ENCODE measurements at regions not wholly inside any gene's neighbourhood (a gene's known extent, or its start where the extent isn't known, plus 50 kb on each side); places are given as distances from the start of the nearest gene placed in this dataset.
"Not testable (repeated sequence)": the region's sequence is repeated elsewhere in the genome, so short reads cannot be mapped to it uniquely, and the experiment has no call there.

- TF ChIP-seq REST (IDR thresholded peaks at IDR 0.05): no peak
- no peak for TF ChIP-seq RAD21 (IDR thresholded peaks at IDR 0.05)
These were observed 92.0 kb downstream of the PLXNA1 start (continued) for GRCh38 chr3:127074900-127075360.

- not testable (repeated sequence) for DNase-seq (ENCODE audit: low spot score); H3K27ac ChIP-seq (ENCODE audit: low read depth in 1 of 2, low read length in 2 of 2); H3K4me1 ChIP-seq (ENCODE audit: control insufficient read depth in 4 of 4, insufficient read depth in 4 of 4, low read length in 3 of 4); H3K27me3 ChIP-seq (ENCODE audit: control insufficient read depth in 4 of 4, insufficient read depth in 4 of 4, low read length in 3 of 4); H3K36me3 ChIP-seq (ENCODE audit: control insufficient read depth in 4 of 4, insufficient read depth in 3 of 4, low read depth in 1 of 4, low read length in 3 of 4); H3K4me3 ChIP-seq (ENCODE audit: low read depth in 1 of 3, low read length in 3 of 3); H3K9ac ChIP-seq (ENCODE audit: low read depth in 1 of 2, low read length in 2 of 2); H3K9me3 ChIP-seq (ENCODE audit: control insufficient read depth in 4 of 4, low read length in 3 of 4)
- WGBS: 96% methylated on average over 34 of the region's 34 CpGs
These were observed 93.5 kb downstream of the PLXNA1 start for GRCh38 chr3:127076166-127076992.

GRCh38 chr3:127077068-127077467 lies 94.2 kb downstream of the PLXNA1 start:
- Histone ChIP-seq H3K4me1 (ENCODE audit: control insufficient read depth in 4 of 4, insufficient read depth in 4 of 4, low read length in 3 of 4) (no peaks in the 10 kb centered on the region), H3K9ac (ENCODE audit: low read depth in 1 of 2, low read length in 2 of 2) (no peak overlapping the region), H3K9me3 (ENCODE audit: control insufficient read depth in 4 of 4, low read length in 3 of 4) (no peaks in the 10 kb centered on the region), H3K4me3 (ENCODE audit: low read depth in 1 of 3, low read length in 3 of 3) (no peak overlapping the region), H3K27me3 (ENCODE audit: control insufficient read depth in 4 of 4, insufficient read depth in 4 of 4, low read length in 3 of 4) (no peaks in the 10 kb centered on the region), H3K27ac (ENCODE audit: low read depth in 1 of 2, low read length in 2 of 2) (no peak overlapping the region), H3K36me3 (ENCODE audit: control insufficient read depth in 4 of 4, insufficient read depth in 3 of 4, low read depth in 1 of 4, low read length in 3 of 4) (no peaks in the 10 kb centered on the region)
- DNase-seq (ENCODE audit: low spot score): no peak
- no peak for TF ChIP-seq NR2F2 (IDR thresholded peaks at IDR 0.05)
- no peak for TF ChIP-seq SP1 (IDR thresholded peaks at IDR 0.05)
- no peak for TF ChIP-seq JUND (IDR thresholded peaks at IDR 0.05)
- TF ChIP-seq FOXA1 (IDR thresholded peaks at IDR 0.05): no peak
- TF ChIP-seq RAD21 (IDR thresholded peaks at IDR 0.05): no peak
- TF ChIP-seq EGR1 (IDR thresholded peaks at IDR 0.05; ENCODE audit: low read depth in 2 of 2): no peak
- no peak for TF ChIP-seq YY1 (IDR thresholded peaks at IDR 0.05)
- WGBS: 97% methylated on average over 10 of the region's 10 CpGs

GRCh38 chr3:127077505-127078064 lies 94.7 kb downstream of the PLXNA1 start:
- Histone ChIP-seq H3K27me3 (ENCODE audit: control insufficient read depth in 4 of 4, insufficient read depth in 4 of 4, low read length in 3 of 4) (no peaks in the 10 kb centered on the region), H3K36me3 (ENCODE audit: control insufficient read depth in 4 of 4, insufficient read depth in 3 of 4, low read depth in 1 of 4, low read length in 3 of 4) (no peaks in the 10 kb centered on the region), H3K9me3 (ENCODE audit: control insufficient read depth in 4 of 4, low read length in 3 of 4) (no peaks in the 10 kb centered on the region), H3K27ac (ENCODE audit: low read depth in 1 of 2, low read length in 2 of 2) (no peak overlapping the region), H3K4me1 (ENCODE audit: control insufficient read depth in 4 of 4, insufficient read depth in 4 of 4, low read length in 3 of 4) (no peaks in the 10 kb centered on the region), H3K4me3 (ENCODE audit: low read depth in 1 of 3, low read length in 3 of 3) (no peak overlapping the region), H3K9ac (ENCODE audit: low read depth in 1 of 2, low read length in 2 of 2) (no peak overlapping the region)
- no peak for DNase-seq (ENCODE audit: low spot score)
- WGBS: 92% methylated on average over 10 of the region's 10 CpGs
- TF ChIP-seq ZBTB33 (IDR thresholded peaks at IDR 0.05) (no peak), TAF1 (conservative IDR thresholded peaks at IDR 0.05) (no peak), FOXA2 (IDR thresholded peaks at IDR 0.05) (no peak), HNF4G (IDR thresholded peaks at IDR 0.05) (no peak), SP1 (IDR thresholded peaks at IDR 0.05) (no peak), GABPA (IDR thresholded peaks at IDR 0.05 in 1 of 2, conservative IDR thresholded peaks at IDR 0.05 in 1 of 2) (no peak), YY1 (IDR thresholded peaks at IDR 0.05) (no peak), CTCF (IDR thresholded peaks at IDR 0.05; ENCODE audit: low read depth, low read length, missing input control) (no peak), ATF3 (IDR thresholded peaks at IDR 0.05) (no peak), FOXA1 (IDR thresholded peaks at IDR 0.05) (no peak), HNF4A (conservative IDR thresholded peaks at IDR 0.05) (no peak), RXRA (IDR thresholded peaks at IDR 0.05) (no peak), EGR1 (IDR thresholded peaks at IDR 0.05; ENCODE audit: low read depth in 2 of 2) (no peak), RAD21 (IDR thresholded peaks at IDR 0.05) (no peak), JUND (IDR thresholded peaks at IDR 0.05) (no peak), NR2F2 (IDR thresholded peaks at IDR 0.05) (no peak)
